ENCODE measurements at regions not wholly inside any gene's neighbourhood (a gene's known extent, or its start where the extent isn't known, plus 50 kb on each side); places are given as distances from the start of the nearest gene placed in this dataset.
"Not testable (repeated sequence)": the region's sequence is repeated elsewhere in the genome, so short reads cannot be mapped to it uniquely, and the experiment has no call there.

DNA sequence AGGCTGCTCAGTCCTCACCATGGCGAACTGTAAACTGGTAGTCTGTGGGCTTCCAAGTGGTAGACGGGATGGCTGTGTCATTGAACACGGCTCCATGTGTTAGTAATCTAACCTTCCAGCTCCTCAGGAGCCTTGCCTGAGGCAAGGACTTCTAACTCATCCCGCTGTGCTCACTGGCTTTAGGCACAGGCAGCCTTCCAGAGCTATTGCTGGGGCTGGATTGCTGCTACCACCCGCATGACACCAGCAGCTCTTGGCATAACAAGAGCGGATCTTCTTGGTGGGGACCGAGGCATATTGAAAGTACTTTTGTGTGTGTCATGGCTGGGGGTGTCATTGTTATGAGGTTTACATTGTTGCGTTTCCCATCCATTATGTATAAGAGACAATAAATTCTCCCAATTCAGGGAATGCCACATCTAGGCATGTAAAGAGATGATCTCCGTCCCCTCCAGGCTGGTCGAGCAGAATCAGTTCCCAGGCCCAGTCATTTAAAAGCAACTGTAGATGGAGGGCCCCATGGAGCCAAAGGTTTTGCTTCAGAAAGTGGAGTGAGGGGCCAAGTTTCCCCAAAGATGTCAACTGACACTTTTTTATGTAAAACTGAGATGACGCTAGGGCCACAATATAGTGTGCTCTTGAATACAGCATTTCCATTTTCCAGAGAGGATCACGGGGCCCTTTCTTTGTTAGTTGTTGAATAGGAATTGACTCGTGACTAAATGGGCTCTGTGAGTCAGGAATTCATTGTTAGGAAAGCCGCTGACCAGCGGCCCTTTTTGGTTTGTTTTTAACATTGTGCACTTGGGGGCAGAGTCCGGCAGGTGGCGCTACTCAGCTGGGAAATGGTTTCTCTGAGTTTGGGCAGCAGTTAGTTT, 759.5 kb downstream of the TAF11L14 start:
- Mint-ChIP-seq H3K27me3 (no peaks in the 10 kb centered on the region), H3K9me3 (no peaks in the 10 kb centered on the region), H3K4me1 (peaks cover 0 to 6% of the 10 kb centered on the region in 2 donors), H3K4me3 (no peak overlapping the region), H3K36me3 (no peaks in the 10 kb centered on the region), H3K27ac (no peak overlapping the region)
- ATAC-seq (replicated peaks) (peak; percentile 34 to 58), DNase-seq (no peak)

- Mint-ChIP-seq H3K27me3 (no peaks in the 10 kb centered on the region), H3K4me3 (no peak overlapping the region), H3K9me3 (no peaks in the 10 kb centered on the region), H3K4me1 (peaks cover 0 to 6% of the 10 kb centered on the region in 2 donors), H3K27ac (no peak overlapping the region), H3K36me3 (no peaks in the 10 kb centered on the region)
- DNase-seq = no peak
- no peak for ATAC-seq (replicated peaks)
These were observed 760.2 kb downstream of the TAF11L14 start for GRCh38 chr5:18394443-18394804.

DNA sequence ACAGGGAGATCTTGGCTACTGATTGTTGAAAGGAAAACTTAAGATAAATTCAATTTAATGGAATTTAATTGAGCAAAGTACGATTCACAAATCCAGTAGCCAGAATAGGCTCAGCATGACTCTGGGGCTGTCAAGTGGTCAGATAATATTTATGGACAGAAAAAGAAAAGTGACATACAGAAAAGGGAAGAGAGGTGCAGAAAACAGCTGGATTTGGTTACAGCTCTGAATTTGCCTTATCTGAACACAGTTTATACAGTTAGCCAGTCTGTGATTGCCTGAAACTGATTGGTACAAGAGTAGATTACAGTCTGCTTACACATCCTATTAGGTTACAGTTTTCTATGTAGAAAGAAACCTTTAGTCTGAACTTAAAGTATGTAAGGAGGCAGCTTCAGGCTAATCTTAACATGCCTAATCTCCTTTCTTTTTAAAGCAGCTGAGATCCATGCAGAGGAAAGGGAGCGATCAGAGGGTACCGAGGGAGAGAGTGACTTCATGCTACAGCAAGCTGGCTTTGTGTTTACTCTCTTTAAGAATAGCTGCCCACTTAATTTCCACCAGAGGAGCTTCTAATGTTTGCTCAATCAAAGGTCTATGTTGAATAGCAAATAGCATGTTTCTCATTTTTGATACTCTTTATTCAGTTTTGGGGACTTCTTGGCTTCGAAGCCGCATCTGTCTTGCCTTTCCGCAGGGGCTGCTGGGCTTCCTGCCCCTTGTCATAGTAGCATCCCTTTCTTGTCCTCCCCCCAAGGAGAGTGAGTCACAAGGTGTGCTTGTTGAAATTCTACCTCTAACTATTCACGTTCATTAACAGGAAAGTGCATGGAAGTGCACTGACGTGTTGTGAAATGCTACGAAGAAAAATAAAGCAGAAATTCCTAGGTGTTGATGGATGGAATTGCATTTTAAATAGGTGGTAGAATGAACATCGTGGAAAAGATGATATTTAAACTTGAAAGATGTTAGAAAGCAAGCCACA, 761.2 kb downstream of the TAF11L14 start:
- DNase-seq (no peak), ATAC-seq (replicated peaks) (no peak)
- H3K27me3 Mint-ChIP-seq = no peaks in the 10 kb centered on the region
- no peaks in the 10 kb centered on the region for H3K36me3 Mint-ChIP-seq
- no peaks in the 10 kb centered on the region for H3K9me3 Mint-ChIP-seq
- no peak overlapping the region for H3K4me3 Mint-ChIP-seq
- H3K27ac Mint-ChIP-seq = no peak overlapping the region
- peaks cover 0 to 6% of the 10 kb centered on the region in 2 donors for H3K4me1 Mint-ChIP-seq

DNA sequence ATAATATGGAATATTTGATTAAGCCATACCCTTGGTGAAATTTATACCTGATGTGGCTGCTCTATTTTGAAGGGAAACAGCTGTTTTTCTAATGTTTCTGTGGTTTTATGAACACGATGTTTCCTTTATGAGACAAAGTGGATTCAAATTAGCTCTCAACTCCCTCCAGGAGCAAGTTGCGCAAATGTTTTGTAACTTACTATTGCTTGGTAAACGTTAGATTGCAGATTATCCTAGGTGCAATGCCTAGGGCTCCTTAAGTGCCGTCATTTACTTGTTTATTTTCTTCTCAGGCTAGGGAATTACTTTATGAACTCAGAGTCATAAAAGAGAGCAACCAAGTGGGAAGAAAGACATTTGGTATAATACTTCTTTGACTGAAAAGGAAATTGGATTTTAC, 763.1 kb downstream of the TAF11L14 start:
- no peak overlapping the region for H3K27ac Mint-ChIP-seq
- ATAC-seq (replicated peaks) (no peak), DNase-seq (no peak)
- no peaks in the 10 kb centered on the region for H3K9me3 Mint-ChIP-seq
- H3K27me3 Mint-ChIP-seq = no peaks in the 10 kb centered on the region
- peaks cover 0 to 6% of the 10 kb centered on the region in 2 donors for H3K4me1 Mint-ChIP-seq
- H3K36me3 Mint-ChIP-seq = no peaks in the 10 kb centered on the region
- no peak overlapping the region for H3K4me3 Mint-ChIP-seq

GRCh38 chr5:18397891-18398290, 763.6 kb downstream of the TAF11L14 start:
- Mint-ChIP-seq H3K27ac (no peak overlapping the region), H3K4me3 (no peak overlapping the region), H3K9me3 (no peaks in the 10 kb centered on the region), H3K36me3 (no peaks in the 10 kb centered on the region), H3K4me1 (peaks cover 0 to 6% of the 10 kb centered on the region in 2 donors), H3K27me3 (no peaks in the 10 kb centered on the region)
- no peak for DNase-seq
- ATAC-seq (replicated peaks) = no peak

GRCh38 chr5:18399461-18400327, 765.4 kb downstream of the TAF11L14 start:
- DNase-seq, H3K4me1 Mint-ChIP-seq: not testable (repeated sequence)

GRCh38 chr5:18403141-18403540, 768.9 kb downstream of the TAF11L14 start:
- H3K36me3 Mint-ChIP-seq = no peaks in the 10 kb centered on the region
- no peak for DNase-seq
- H3K9me3 Mint-ChIP-seq = no peaks in the 10 kb centered on the region
- H3K27ac Mint-ChIP-seq = no peak overlapping the region
- no peaks in the 10 kb centered on the region for H3K4me1 Mint-ChIP-seq
- no peak overlapping the region for H3K4me3 Mint-ChIP-seq
- ATAC-seq (replicated peaks) = no peak
- H3K27me3 Mint-ChIP-seq = no peaks in the 10 kb centered on the region

More at GRCh38 chr5:18399461-18400327, 765.4 kb downstream of the TAF11L14 start:
- H3K27ac Mint-ChIP-seq; H3K36me3 Mint-ChIP-seq; H3K4me3 Mint-ChIP-seq; ATAC-seq (replicated peaks); H3K27me3 Mint-ChIP-seq; H3K9me3 Mint-ChIP-seq: not testable (repeated sequence)

DNA sequence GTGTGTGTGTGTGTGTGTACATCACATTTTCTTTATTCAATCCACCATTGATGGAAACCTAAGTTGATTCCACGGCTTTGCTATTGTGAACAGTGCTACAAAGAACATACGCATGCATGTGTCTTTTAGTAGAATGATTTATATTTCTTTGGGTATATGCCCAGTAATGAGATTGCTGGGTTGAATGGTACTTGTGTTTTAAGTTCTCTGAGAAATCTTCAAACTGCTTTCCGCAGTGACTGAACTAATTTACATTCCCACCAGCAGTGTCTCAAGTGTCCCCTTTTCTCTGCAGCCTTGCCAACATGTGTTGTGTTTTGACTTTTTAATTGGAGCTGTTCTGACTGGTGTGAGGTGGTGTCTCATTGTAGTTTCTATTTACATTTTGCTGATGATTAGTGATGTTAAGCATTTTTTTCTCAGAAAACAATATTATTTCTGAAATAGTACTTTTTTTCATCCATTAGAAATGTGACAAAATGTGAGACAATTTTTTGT, 769.7 kb downstream of the TAF11L14 start:
- no peak for ATAC-seq (replicated peaks)
- no peak for DNase-seq
- no peaks in the 10 kb centered on the region for H3K9me3 Mint-ChIP-seq
- H3K36me3 Mint-ChIP-seq = no peaks in the 10 kb centered on the region
- H3K4me1 Mint-ChIP-seq = no peaks in the 10 kb centered on the region
- H3K27me3 Mint-ChIP-seq = no peaks in the 10 kb centered on the region
- H3K4me3 Mint-ChIP-seq = no peak overlapping the region
- no peak overlapping the region for H3K27ac Mint-ChIP-seq

GRCh38 chr5:18420711-18421110, 786.5 kb downstream of the TAF11L14 start:
- Mint-ChIP-seq H3K4me3 (no peak overlapping the region), H3K9me3 (peaks cover 4 to 7% of the 10 kb centered on the region in 2 donors), H3K4me1 (no peaks in the 10 kb centered on the region), H3K36me3 (no peaks in the 10 kb centered on the region), H3K27me3 (no peaks in the 10 kb centered on the region), H3K27ac (no peak overlapping the region)
- ATAC-seq (replicated peaks) (no peak), DNase-seq (no peak)

DNA sequence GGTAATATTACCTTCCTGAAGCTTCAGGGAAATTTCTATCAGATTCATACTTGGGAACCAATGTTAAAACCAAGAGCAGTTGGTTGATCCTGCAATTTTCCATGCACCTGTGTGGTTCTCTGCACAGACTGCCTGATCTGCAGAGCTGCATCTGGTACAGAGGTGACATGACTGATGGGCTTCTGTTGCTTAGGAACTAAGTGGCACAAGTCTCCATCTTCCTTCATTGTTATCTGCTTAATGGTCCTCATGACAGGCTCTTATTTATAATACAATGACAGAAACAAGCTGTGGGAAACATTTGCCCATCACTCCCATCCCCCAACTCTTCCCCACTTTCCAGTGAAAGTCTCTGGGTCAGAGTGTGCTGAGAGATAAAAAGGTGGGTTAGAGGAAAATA, 799.1 kb downstream of the TAF11L14 start:
- ATAC-seq (replicated peaks) (no peak), DNase-seq (no peak)
- Mint-ChIP-seq H3K4me3 (no peak overlapping the region), H3K27me3 (no peaks in the 10 kb centered on the region), H3K27ac (no peak overlapping the region), H3K9me3 (peaks cover 0 to 3% of the 10 kb centered on the region in 2 donors), H3K4me1 (no peaks in the 10 kb centered on the region), H3K36me3 (no peaks in the 10 kb centered on the region)

DNA sequence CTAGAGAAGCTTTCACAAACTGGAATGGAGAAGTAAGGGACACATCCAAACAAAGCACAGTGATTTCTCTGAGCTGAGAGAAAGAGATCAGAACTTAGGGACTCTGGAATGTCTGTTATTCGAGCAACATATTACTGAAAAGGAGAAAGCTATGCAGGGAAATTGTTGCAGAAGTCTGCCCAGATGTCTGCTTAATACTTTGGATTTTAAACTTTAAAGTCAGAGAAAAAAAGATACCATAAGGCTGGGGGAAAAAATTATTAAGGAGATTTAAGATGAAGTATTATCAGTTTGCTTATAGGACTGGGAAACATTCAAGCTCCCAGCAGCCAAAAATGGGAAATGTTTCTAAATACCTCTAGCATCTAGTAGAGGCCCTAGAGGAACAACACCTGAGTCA, 803.9 kb downstream of the TAF11L14 start:
- H3K9me3 Mint-ChIP-seq = no peaks in the 10 kb centered on the region
- no peaks in the 10 kb centered on the region for H3K36me3 Mint-ChIP-seq
- H3K4me3 Mint-ChIP-seq = no peak overlapping the region
- DNase-seq (no peak), ATAC-seq (replicated peaks) (no peak)
- no peaks in the 10 kb centered on the region for H3K4me1 Mint-ChIP-seq
- no peak overlapping the region for H3K27ac Mint-ChIP-seq
- H3K27me3 Mint-ChIP-seq = no peaks in the 10 kb centered on the region

DNA sequence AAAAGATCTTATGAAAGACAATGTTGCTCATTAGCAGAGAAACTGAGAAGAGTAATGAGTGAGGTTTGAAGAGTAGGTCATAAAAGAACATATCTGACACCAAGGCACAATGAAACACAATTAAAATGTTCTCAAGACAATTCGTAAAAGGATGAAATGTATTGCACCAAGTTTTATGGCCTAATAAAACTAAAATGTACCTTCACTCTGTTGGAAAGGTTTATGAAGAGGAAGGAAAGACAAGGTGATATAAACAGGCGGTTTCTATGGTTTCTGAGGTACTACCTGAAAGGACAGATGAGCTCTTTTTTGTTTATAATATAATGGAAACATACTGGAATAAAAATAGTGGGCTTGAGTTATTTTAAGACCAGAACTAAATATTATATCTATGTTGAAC, 821.3 kb downstream of the TAF11L14 start:
- Mint-ChIP-seq H3K27ac (no peak overlapping the region), H3K9me3 (peaks cover 0 to 3% of the 10 kb centered on the region in 2 donors), H3K4me3 (no peak overlapping the region), H3K4me1 (no peaks in the 10 kb centered on the region), H3K27me3 (no peaks in the 10 kb centered on the region), H3K36me3 (no peaks in the 10 kb centered on the region)
- no peak for ATAC-seq (replicated peaks)
- no peak for DNase-seq

- H3K27me3 Mint-ChIP-seq = no peaks in the 10 kb centered on the region
- H3K27ac Mint-ChIP-seq = no peak overlapping the region
- DNase-seq = no peak
- no peak for ATAC-seq (replicated peaks)
- peaks cover 0 to 3% of the 10 kb centered on the region in 2 donors for H3K9me3 Mint-ChIP-seq
- no peaks in the 10 kb centered on the region for H3K4me1 Mint-ChIP-seq
- H3K4me3 Mint-ChIP-seq = no peak overlapping the region
- H3K36me3 Mint-ChIP-seq = no peaks in the 10 kb centered on the region
These were observed 823.0 kb downstream of the TAF11L14 start for GRCh38 chr5:18457255-18457654.

DNA sequence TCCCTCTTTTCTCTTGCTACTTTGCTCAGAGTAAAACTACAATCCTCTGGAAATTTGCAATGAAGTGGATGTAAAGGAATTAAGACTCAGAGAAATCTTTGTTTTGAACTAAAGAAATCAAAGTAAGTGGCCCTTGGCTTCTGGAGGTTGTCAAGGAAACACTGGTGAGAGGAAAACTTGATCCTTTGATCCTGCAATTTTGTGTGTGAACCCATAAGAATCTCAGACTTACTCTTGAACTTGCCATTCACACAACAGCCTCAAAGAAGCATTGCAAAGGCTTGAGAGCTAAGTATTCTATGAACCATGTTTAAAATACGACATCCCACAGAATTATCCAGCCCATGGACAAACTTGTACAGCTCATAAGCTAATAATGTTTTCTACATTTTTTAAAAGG, 827.5 kb downstream of the TAF11L14 start:
- Mint-ChIP-seq H3K4me3 (no peak overlapping the region), H3K36me3 (no peaks in the 10 kb centered on the region), H3K4me1 (peaks cover 0 to 3% of the 10 kb centered on the region in 2 donors), H3K27ac (no peak overlapping the region), H3K9me3 (peaks cover 0 to 1% of the 10 kb centered on the region in 2 donors), H3K27me3 (no peaks in the 10 kb centered on the region)
- no peak for DNase-seq
- no peak for ATAC-seq (replicated peaks)
